GM12878 (cell line): ENCODE measurements at regions not wholly inside any gene's neighbourhood (a gene's known extent, or its start where the extent isn't known, plus 50 kb on each side); places are given as distances from the start of the nearest gene placed in this dataset.

ENCODE experiments used
- ATAC-seq: fragments of 200-7000 bp; cut with Tn5 transposase; 3 replicates; pipeline ENCODE4 v1.9.1; 2020; ENCODE audit warnings: mild to moderate bottlenecking, moderate library complexity
- BruUV-seq: library from RNA; stranded (reverse); fragments of 400-500 nt; replicated peaks from 2 replicates; lab custom pipeline; 2021; lab: Mats Ljungman, UMichigan
- CTCF ChIA-PET: fragments of 300-600 bp; sonication (Branson Sonifier 250); formaldehyde crosslinking; extraction: SDS; loops from one replicate; lab custom pipeline; 2021; ENCODE audit warnings: inconsistent platforms; lab: Yijun Ruan, JAX
- POLR2A ChIA-PET: fragments of 350-600 bp; formaldehyde crosslinking; extraction: SDS; loops from one replicate; lab custom pipeline; 2021; ENCODE audit warnings: inconsistent platforms; lab: Charles Lee
- RAD21 ChIA-PET: fragments of 300-600 bp; sonication (Branson Sonifier 250); formaldehyde crosslinking; loops from one replicate; lab custom pipeline; 2023; ENCODE audit warnings: antibody characterized with exemption; ENCODE audit not compliant: unreplicated experiment; lab: Charles Lee
- SMC1A ChIA-PET: fragments of 300-600 bp; sonication (Branson Sonifier 250); formaldehyde crosslinking; loops from one replicate; lab custom pipeline; 2023; ENCODE audit not compliant: unreplicated experiment, uncharacterized antibody; lab: Charles Lee
- DNase-seq: peaks from one replicate; pipeline ENCODE4 v3.0.0-alpha.2; 2011; ENCODE audit warnings: low read depth, low spot score
- FAIRE-seq: peaks from 3 replicates; lab custom pipeline; 2011; peaks lifted over from hg19 to GRCh38; lab: Jason Lieb, UNC
- H2AFZ ChIP-seq: 2 replicates; pipeline ENCODE4 v1.6.0; 2011; ENCODE audit warnings: low read depth, low read length, control low read depth; ENCODE audit not compliant: control insufficient read depth
- H3K27ac ChIP-seq: 2 replicates; pipeline ENCODE4 v1.5.1; 2011; ENCODE audit warnings: control low read depth; ENCODE audit not compliant: control insufficient read depth, insufficient read depth
- H3K27me3 ChIP-seq, 2 experiments: replicated peaks in 1 of 2; 2 replicates each; pipeline versions ENCODE4 v1.6.0 to v1.6.1; 2011; ENCODE audit warnings: low read length in 1 of 2; ENCODE audit not compliant: control insufficient read depth in 2 of 2, insufficient read depth in 2 of 2
- H3K36me3 ChIP-seq, 2 experiments: 2 replicates each; pipeline ENCODE4 v1.5.1; 2011; ENCODE audit warnings: low read length in 1 of 2; ENCODE audit not compliant: control insufficient read depth in 2 of 2, insufficient read depth in 2 of 2
- H3K4me1 ChIP-seq: 2 replicates; pipeline ENCODE4 v1.6.1; 2011; ENCODE audit warnings: mild to moderate bottlenecking, low read length, moderate library complexity, mixed read lengths; ENCODE audit not compliant: control insufficient read depth, insufficient read depth
- H3K4me2 ChIP-seq: 2 replicates; pipeline ENCODE4 v1.6.0; 2011; ENCODE audit warnings: control low read depth; ENCODE audit not compliant: control insufficient read depth, insufficient read depth
- H3K4me3 ChIP-seq: fragments of 200-600 bp; sonication (generic); 2 replicates; pipeline ENCODE4 v1.5.1; 2016
- H3K79me2 ChIP-seq: 2 replicates; pipeline ENCODE4 v1.6.0; 2011; ENCODE audit warnings: low read length; ENCODE audit not compliant: control insufficient read depth, insufficient read depth
- H3K9ac ChIP-seq: 2 replicates; pipeline ENCODE4 v1.8.0; 2011; ENCODE audit warnings: low read length, control low read depth, mixed read lengths; ENCODE audit not compliant: control insufficient read depth, insufficient read depth
- H3K9me3 ChIP-seq: replicated peaks from 3 replicates; pipeline ENCODE4 v1.5.1; 2011; ENCODE audit warnings: mild to moderate bottlenecking, low read length; ENCODE audit not compliant: control insufficient read depth, insufficient read depth
- H4K20me1 ChIP-seq: 2 replicates; pipeline ENCODE4 v1.6.0; 2011; ENCODE audit not compliant: control insufficient read depth, insufficient read depth
- CREB1 ChIP-seq: IDR thresholded peaks from 2 replicates; pipeline ENCODE4 v1.6.1; 2012; ENCODE audit warnings: low read depth, mild to moderate bottlenecking, inconsistent platforms
- MYC ChIP-seq: IDR thresholded peaks from 2 replicates; pipeline ENCODE4 v1.6.1; 2011; ENCODE audit warnings: mild to moderate bottlenecking, low read length, moderate library complexity, inconsistent platforms; ENCODE audit not compliant: insufficient read depth, insufficient replicate concordance, insufficient read length, severe bottlenecking
- NBN ChIP-seq: fragments of 450-650 bp; IDR thresholded peaks from 2 replicates; pipeline ENCODE4 v1.6.1; 2016
- NFXL1 ChIP-seq: fragments of 450-650 bp; IDR thresholded peaks from 2 replicates; pipeline ENCODE4 v1.6.1; 2017; ENCODE audit warnings: antibody characterized with exemption, mild to moderate bottlenecking, borderline replicate concordance
- NR2F1 ChIP-seq: fragments of 450-650 bp; conservative IDR thresholded peaks from 2 replicates; pipeline ENCODE4 v1.6.1; 2017; ENCODE audit warnings: mild to moderate bottlenecking
- POLR2AphosphoS5 ChIP-seq: IDR thresholded peaks from 2 replicates; pipeline ENCODE4 v1.6.1; 2011; ENCODE audit warnings: mild to moderate bottlenecking, low read length, inconsistent platforms
- RAD21 ChIP-seq: IDR thresholded peaks from 2 replicates; pipeline ENCODE4 v1.6.1; 2011; ENCODE audit warnings: mild to moderate bottlenecking, low read depth, low read length, moderate library complexity; ENCODE audit not compliant: insufficient read depth
- SREBF1 ChIP-seq: IDR thresholded peaks from 2 replicates; pipeline ENCODE4 v1.6.1; 2012; ENCODE audit warnings: mild to moderate bottlenecking, low read length
- ZSCAN29 ChIP-seq: fragments of 450-650 bp; IDR thresholded peaks from 2 replicates; pipeline ENCODE4 v1.6.1; 2017; ENCODE audit warnings: mild to moderate bottlenecking, moderate library complexity
- WGBS: methylation state at CpG from one replicate; pipeline ENCODE4 v1.1.6; 2016; ENCODE audit warnings: low lambda C conversion rate; ENCODE audit not compliant: insufficient replicate concordance, insufficient coverage; ENCODE audit errors: missing lambda C conversion rate; 5-methylcytosine and 5-hydroxymethylcytosine counted together
- in situ Hi-C: fragments of 300-500 bp; cut with MboI; formaldehyde crosslinking; loops from 9 replicates; pipeline ENCODE4 v1.14.3; 2018; ENCODE audit warnings: mixed read lengths
- intact Hi-C: fragments of 100-400 bp; cut with micrococcal nuclease; formaldehyde crosslinking; loops from one replicate; pipeline ENCODE4 v1.14.2; 2022; ENCODE audit not compliant: unreplicated experiment
- TF ChIP-seq, protein P1 (sequence below): IDR thresholded peaks from 2 replicates; pipeline ENCODE4 v1.6.1; 2012; ENCODE audit warnings: mild to moderate bottlenecking, low read depth, low read length
- TF ChIP-seq, protein P2 (sequence below): IDR thresholded peaks from 2 replicates; pipeline ENCODE4 v1.6.1; 2012; ENCODE audit warnings: improper control_type of control experiment, low read depth, low read length; ENCODE audit not compliant: insufficient replicate concordance
- TF ChIP-seq, protein P3 (sequence below): IDR thresholded peaks from 2 replicates; pipeline ENCODE4 v1.6.1; 2011; ENCODE audit warnings: low read depth, mild to moderate bottlenecking, low read length, moderate library complexity, borderline replicate concordance; ENCODE audit errors: extremely low read depth

DNA sequence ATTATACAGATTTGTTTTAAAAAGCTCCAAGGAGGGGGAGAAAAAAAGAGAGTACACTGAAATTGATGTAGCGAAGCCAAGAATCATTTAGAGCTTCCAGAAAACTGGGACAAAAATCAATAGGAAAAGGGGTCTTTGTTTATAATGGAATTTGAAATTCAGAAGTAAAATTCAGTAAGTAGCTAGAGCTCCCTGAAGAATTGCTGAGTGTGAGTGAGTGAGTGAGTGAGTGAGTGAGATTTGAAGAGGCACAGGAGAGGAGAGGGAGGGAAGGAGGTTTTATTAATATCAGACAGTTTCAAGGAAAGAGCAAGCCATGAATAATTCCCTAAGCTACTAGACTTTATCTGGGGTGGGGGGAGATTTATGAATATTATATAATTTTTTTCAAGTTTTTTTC lies 60.7 kb upstream of the ARHGAP28 start:
- H4K20me1 ChIP-seq, result no peaks in the 10 kb centered on the region
- in situ Hi-C loops, result no loop called here
- intact Hi-C loops, result no loop called here
- no peaks in the 10 kb centered on the region for H3K9me3 ChIP-seq
- H3K4me1 ChIP-seq, result no peaks in the 10 kb centered on the region
- 35% methylated on average over 1 of the region's 1 CpG for WGBS
- no peak overlapping the region for H3K27ac ChIP-seq
- no peak overlapping the region for H2AFZ ChIP-seq
- ATAC-seq (no peak), FAIRE-seq (no peak), DNase-seq (no peak)
- H3K9ac ChIP-seq, result no peak overlapping the region
- no TSS peak for BruUV-seq
- POLR2A ChIA-PET, result no interaction called here
- RAD21 ChIA-PET, result no interaction called here
- no peak overlapping the region for H3K4me3 ChIP-seq
- H3K4me2 ChIP-seq, result no peak overlapping the region
- SMC1A ChIA-PET, result no interaction called here
- CTCF ChIA-PET, result no interaction called here
- no peaks in the 10 kb centered on the region for H3K79me2 ChIP-seq
- no peaks in the 10 kb centered on the region for H3K27me3 ChIP-seq
- H3K36me3 ChIP-seq, result no peaks in the 10 kb centered on the region
- TF ChIP-seq RAD21 (no peak), MYC (no peak), SREBF1 (no peak), NFXL1 (no peak), NR2F1 (no peak), CREB1 (no peak), POLR2AphosphoS5 (no peak), NBN (no peak), ZSCAN29 (no peak)
- TF ChIP-seq, protein P1, sequence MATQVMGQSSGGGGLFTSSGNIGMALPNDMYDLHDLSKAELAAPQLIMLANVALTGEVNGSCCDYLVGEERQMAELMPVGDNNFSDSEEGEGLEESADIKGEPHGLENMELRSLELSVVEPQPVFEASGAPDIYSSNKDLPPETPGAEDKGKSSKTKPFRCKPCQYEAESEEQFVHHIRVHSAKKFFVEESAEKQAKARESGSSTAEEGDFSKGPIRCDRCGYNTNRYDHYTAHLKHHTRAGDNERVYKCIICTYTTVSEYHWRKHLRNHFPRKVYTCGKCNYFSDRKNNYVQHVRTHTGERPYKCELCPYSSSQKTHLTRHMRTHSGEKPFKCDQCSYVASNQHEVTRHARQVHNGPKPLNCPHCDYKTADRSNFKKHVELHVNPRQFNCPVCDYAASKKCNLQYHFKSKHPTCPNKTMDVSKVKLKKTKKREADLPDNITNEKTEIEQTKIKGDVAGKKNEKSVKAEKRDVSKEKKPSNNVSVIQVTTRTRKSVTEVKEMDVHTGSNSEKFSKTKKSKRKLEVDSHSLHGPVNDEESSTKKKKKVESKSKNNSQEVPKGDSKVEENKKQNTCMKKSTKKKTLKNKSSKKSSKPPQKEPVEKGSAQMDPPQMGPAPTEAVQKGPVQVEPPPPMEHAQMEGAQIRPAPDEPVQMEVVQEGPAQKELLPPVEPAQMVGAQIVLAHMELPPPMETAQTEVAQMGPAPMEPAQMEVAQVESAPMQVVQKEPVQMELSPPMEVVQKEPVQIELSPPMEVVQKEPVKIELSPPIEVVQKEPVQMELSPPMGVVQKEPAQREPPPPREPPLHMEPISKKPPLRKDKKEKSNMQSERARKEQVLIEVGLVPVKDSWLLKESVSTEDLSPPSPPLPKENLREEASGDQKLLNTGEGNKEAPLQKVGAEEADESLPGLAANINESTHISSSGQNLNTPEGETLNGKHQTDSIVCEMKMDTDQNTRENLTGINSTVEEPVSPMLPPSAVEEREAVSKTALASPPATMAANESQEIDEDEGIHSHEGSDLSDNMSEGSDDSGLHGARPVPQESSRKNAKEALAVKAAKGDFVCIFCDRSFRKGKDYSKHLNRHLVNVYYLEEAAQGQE, result no peak
- TF ChIP-seq, protein P2, sequence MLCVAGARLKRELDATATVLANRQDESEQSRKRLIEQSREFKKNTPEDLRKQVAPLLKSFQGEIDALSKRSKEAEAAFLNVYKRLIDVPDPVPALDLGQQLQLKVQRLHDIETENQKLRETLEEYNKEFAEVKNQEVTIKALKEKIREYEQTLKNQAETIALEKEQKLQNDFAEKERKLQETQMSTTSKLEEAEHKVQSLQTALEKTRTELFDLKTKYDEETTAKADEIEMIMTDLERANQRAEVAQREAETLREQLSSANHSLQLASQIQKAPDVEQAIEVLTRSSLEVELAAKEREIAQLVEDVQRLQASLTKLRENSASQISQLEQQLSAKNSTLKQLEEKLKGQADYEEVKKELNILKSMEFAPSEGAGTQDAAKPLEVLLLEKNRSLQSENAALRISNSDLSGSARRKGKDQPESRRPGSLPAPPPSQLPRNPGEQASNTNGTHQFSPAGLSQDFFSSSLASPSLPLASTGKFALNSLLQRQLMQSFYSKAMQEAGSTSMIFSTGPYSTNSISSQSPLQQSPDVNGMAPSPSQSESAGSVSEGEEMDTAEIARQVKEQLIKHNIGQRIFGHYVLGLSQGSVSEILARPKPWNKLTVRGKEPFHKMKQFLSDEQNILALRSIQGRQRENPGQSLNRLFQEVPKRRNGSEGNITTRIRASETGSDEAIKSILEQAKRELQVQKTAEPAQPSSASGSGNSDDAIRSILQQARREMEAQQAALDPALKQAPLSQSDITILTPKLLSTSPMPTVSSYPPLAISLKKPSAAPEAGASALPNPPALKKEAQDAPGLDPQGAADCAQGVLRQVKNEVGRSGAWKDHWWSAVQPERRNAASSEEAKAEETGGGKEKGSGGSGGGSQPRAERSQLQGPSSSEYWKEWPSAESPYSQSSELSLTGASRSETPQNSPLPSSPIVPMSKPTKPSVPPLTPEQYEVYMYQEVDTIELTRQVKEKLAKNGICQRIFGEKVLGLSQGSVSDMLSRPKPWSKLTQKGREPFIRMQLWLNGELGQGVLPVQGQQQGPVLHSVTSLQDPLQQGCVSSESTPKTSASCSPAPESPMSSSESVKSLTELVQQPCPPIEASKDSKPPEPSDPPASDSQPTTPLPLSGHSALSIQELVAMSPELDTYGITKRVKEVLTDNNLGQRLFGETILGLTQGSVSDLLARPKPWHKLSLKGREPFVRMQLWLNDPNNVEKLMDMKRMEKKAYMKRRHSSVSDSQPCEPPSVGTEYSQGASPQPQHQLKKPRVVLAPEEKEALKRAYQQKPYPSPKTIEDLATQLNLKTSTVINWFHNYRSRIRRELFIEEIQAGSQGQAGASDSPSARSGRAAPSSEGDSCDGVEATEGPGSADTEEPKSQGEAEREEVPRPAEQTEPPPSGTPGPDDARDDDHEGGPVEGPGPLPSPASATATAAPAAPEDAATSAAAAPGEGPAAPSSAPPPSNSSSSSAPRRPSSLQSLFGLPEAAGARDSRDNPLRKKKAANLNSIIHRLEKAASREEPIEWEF, result no peak
- TF ChIP-seq, protein P3, sequence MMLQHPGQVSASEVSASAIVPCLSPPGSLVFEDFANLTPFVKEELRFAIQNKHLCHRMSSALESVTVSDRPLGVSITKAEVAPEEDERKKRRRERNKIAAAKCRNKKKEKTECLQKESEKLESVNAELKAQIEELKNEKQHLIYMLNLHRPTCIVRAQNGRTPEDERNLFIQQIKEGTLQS, result no peak
